ENCODE measurements at regions not wholly inside any gene's neighbourhood (a gene's known extent, or its start where the extent isn't known, plus 50 kb on each side); places are given as distances from the start of the nearest gene placed in this dataset.

DNA sequence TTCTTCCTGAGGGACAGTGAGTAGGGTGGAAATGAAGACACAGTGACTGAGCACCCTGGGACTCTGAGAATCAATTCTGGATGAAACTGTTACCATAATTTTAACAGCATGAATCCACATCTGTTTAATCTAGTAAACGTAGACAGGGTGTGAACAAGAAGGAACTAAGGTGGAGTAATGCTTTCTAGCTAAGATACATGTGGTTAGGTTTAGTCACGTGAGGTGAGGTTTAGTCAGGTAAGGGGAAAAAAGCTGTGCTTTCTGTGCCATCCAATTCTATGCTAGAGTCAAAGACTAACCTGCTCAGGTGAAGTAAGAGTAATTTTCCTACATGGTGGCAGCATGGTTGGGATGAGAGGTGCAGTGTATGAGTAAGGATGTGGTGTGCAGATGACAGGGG is 54.0 kb upstream of the C4orf54 start:
- Histone ChIP-seq H3K4me2 (ENCODE audit: low read depth, low read length, poor library complexity, severe bottlenecking) (no peak overlapping the region), H3K79me2 (ENCODE audit: low read length) (no peaks in the 10 kb centered on the region), H2AFZ (ENCODE audit: low read length) (no peak overlapping the region), H3K9ac (ENCODE audit: low read length) (no peak overlapping the region), H3K27ac (ENCODE audit: low read length) (no peak overlapping the region), H3K4me3 (ENCODE audit: low read length) (no peak overlapping the region), H3K9me3 (ENCODE audit: low read length) (no peaks in the 10 kb centered on the region), H3K36me3 (ENCODE audit: insufficient read depth, low read length) (no peaks in the 10 kb centered on the region), H3K27me3 (ENCODE audit: low read length) (no peaks in the 10 kb centered on the region), H3K9me2 (replicated peaks; ENCODE audit: insufficient read depth, low read length) (no peaks in the 10 kb centered on the region), H3K4me1 (ENCODE audit: low read length) (peaks cover 30% of the 10 kb centered on the region), H4K20me1 (ENCODE audit: insufficient read depth, low read depth, low read length) (no peaks in the 10 kb centered on the region)
- DNase-seq: no peak

DNA sequence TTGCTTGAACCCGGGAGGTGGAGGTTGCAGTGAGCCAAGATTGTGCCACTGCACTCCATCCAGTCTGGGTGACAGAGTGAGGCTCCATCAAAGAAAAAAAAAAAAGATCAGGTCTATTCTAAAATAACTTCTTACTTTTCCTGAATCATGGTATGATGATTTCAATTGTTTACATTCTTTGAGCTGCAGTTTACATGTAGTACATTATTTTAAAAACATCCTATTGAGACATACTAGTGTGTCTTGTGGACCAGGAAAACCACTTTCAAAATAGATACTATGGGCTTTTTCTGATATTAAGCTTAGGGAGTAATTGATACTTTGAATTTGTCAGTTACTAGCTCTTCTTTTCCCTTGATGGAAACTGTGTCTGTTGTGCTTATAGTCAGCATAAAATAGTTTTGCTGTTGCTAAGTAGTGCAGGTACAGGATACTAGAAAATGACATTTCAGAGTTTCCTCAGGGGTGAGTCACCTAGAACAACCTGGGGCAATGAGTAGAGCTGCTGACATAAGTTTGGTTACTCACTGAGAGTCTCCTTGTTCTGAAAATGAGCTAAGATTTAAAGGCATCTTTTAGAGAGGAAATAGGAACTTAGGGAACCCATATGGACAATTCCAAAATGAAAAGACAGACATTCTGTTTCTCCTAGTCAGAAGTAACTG is 53.2 kb upstream of the C4orf54 start:
- H3K36me3 ChIP-seq (ENCODE audit: insufficient read depth, low read length): no peaks in the 10 kb centered on the region
- no peaks in the 10 kb centered on the region for H4K20me1 ChIP-seq (ENCODE audit: insufficient read depth, low read depth, low read length)
- H3K9me3 ChIP-seq (ENCODE audit: low read length): no peaks in the 10 kb centered on the region
- no peak overlapping the region for H3K27ac ChIP-seq (ENCODE audit: low read length)
- no peaks in the 10 kb centered on the region for H3K9me2 ChIP-seq (replicated peaks; ENCODE audit: insufficient read depth, low read length)
- no peak overlapping the region for H2AFZ ChIP-seq (ENCODE audit: low read length)
- no peak for DNase-seq
- H3K4me2 ChIP-seq (ENCODE audit: low read depth, low read length, poor library complexity, severe bottlenecking): no peak overlapping the region
- no peaks in the 10 kb centered on the region for H3K27me3 ChIP-seq (ENCODE audit: low read length)
- H3K4me1 ChIP-seq (ENCODE audit: low read length): peaks cover 28% of the 10 kb centered on the region
- no peaks in the 10 kb centered on the region for H3K79me2 ChIP-seq (ENCODE audit: low read length)
- no peak overlapping the region for H3K9ac ChIP-seq (ENCODE audit: low read length)
- no peak overlapping the region for H3K4me3 ChIP-seq (ENCODE audit: low read length)

DNA sequence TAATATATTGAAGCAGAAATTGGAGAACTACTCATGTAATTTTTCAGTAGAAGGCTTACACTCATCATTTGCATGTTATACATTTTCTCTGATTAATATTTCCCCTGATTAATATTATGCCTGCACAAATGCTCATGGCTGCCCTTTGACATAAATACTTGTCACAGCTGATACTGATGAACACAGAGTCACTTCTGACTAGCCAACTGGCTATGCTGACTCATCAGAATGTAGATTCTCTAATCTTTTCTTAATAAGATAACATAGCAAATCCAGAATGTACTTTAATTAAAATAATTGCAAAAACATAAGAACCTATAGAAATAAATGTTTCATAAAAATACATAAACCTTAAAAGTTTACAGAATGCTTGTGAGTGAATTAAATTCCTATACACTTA is 52.4 kb upstream of the C4orf54 start:
- Histone ChIP-seq H3K9me3 (ENCODE audit: low read length) (no peaks in the 10 kb centered on the region), H3K4me2 (ENCODE audit: low read depth, low read length, poor library complexity, severe bottlenecking) (no peak overlapping the region), H2AFZ (ENCODE audit: low read length) (no peak overlapping the region), H3K79me2 (ENCODE audit: low read length) (no peaks in the 10 kb centered on the region), H3K9me2 (replicated peaks; ENCODE audit: insufficient read depth, low read length) (no peaks in the 10 kb centered on the region), H3K36me3 (ENCODE audit: insufficient read depth, low read length) (no peaks in the 10 kb centered on the region), H3K9ac (ENCODE audit: low read length) (no peak overlapping the region), H3K4me3 (ENCODE audit: low read length) (no peak overlapping the region), H3K27ac (ENCODE audit: low read length) (no peak overlapping the region), H3K27me3 (ENCODE audit: low read length) (no peaks in the 10 kb centered on the region), H4K20me1 (ENCODE audit: insufficient read depth, low read depth, low read length) (no peaks in the 10 kb centered on the region), H3K4me1 (ENCODE audit: low read length) (peaks cover 22% of the 10 kb centered on the region)
- no peak for DNase-seq

DNA sequence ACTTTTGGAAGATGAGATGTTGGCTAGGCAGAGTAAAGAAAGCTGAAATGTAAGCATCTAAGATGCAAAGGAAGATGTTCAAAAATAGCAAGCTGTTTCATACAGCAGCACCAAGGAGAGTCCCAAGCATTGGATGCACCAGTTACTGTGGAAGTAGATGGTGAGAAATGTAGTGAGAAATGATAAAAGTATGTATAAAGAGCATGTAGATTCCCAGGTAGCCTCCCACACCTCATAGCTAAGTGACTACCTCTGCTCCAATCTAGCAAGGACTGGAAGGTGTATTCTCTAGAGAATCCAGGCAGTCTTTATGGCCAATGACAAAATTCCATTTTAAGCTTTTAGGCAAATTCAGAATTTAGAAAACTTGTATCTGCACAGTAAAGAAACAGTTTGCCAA is 50.9 kb upstream of the C4orf54 start:
- Histone ChIP-seq H3K36me3 (ENCODE audit: insufficient read depth, low read length) (no peaks in the 10 kb centered on the region), H3K27ac (ENCODE audit: low read length) (no peak overlapping the region), H3K9ac (ENCODE audit: low read length) (no peak overlapping the region), H3K4me3 (ENCODE audit: low read length) (no peak overlapping the region), H2AFZ (ENCODE audit: low read length) (no peak overlapping the region), H3K9me3 (ENCODE audit: low read length) (no peaks in the 10 kb centered on the region), H3K27me3 (ENCODE audit: low read length) (no peaks in the 10 kb centered on the region), H3K4me2 (ENCODE audit: low read depth, low read length, poor library complexity, severe bottlenecking) (no peak overlapping the region), H3K9me2 (replicated peaks; ENCODE audit: insufficient read depth, low read length) (no peaks in the 10 kb centered on the region), H3K79me2 (ENCODE audit: low read length) (no peaks in the 10 kb centered on the region), H3K4me1 (ENCODE audit: low read length) (peaks cover 22% of the 10 kb centered on the region), H4K20me1 (ENCODE audit: insufficient read depth, low read depth, low read length) (no peaks in the 10 kb centered on the region)
- DNase-seq: no peak

Measured in Karpas-422 (cell line).